HG03457 (cell line): ENCODE measurements at regions not wholly inside any gene's neighbourhood (a gene's known extent, or its start where the extent isn't known, plus 50 kb on each side); places are given as distances from the start of the nearest gene placed in this dataset.

Experiments used
- ATAC-seq: cut with Tn5 transposase; IDR thresholded peaks from one replicate; pipeline ENCODE4 v1.9.1; 2021; ENCODE audit warnings: moderate number of reproducible peaks; ENCODE audit not compliant: unreplicated experiment

DNA sequence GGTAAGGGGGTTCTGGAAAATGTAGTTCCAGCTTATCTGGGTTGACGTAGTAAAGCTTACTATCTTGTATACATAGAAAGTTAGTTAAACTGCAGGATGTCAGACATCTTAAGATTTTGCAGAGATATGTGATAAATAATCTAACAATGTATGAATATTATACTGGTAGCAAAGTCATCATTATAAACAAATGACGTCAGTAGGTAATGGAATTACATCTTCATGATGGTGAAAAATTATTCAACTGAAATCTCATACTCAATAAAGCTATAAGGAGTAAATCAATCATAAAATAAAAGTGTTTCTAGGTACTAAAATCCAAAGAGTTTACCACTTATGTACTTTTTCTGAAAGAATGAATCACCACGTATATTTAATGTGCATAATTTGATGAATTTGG is 217.3 kb upstream of the CDH10 start:
- no peak for ATAC-seq

DNA sequence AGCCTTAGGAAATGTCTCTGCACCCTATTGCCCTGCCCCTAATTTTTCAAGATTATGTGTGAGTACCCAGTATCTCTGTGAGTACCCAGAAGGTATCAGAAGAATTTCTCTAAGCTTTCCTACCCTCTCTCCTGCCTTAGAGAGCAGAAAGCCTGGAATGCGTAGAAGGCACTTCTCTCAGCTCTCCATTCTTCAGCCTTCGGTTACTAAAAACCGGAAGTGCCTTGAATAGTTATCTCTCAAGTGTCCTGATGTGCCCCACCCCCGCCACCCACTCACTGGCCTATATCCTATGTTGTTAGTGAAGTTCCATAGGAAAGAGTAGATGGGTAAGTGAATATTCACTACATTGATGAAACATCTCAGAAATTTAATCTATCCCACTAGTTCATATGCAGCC is 210.7 kb upstream of the CDH10 start:
- ATAC-seq, result no peak

DNA sequence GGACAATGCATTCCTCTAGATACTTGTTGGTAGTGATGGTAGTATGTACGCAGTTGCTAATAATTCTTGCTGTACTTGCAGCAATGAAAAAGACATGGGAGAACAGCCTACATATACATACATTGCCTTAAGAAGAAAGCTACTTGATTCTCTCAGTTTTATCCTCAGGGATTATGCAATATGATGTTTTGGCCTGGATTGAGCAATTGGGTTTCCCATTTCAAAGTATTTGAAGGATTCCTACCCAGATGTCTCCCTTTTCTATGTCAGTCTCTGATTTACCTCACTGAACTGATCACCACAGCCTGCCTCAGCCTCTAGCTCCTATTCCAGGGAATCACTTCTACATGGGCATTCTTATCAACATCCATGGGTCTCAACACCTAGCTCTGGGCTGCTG is 210.1 kb upstream of the CDH10 start:
- ATAC-seq, result no peak

DNA sequence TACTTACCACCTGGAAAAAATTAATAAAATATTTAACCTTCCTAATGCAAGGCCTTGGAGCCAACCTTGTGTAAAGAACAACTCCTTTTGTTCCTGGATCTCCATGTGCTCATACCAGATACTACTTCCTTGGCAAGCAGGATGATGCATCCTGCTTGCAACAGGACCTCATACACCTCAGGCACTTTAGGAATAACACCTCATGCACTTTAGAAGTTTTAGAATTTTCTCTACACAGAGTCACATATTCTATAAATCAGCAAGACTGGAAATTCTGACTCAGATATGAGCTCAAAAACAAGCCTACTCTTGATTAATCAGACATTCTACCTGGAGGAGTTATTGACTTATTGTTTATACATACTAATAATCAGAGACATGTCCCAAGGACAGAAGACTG is 209.6 kb upstream of the CDH10 start:
- ATAC-seq, result no peak

DNA sequence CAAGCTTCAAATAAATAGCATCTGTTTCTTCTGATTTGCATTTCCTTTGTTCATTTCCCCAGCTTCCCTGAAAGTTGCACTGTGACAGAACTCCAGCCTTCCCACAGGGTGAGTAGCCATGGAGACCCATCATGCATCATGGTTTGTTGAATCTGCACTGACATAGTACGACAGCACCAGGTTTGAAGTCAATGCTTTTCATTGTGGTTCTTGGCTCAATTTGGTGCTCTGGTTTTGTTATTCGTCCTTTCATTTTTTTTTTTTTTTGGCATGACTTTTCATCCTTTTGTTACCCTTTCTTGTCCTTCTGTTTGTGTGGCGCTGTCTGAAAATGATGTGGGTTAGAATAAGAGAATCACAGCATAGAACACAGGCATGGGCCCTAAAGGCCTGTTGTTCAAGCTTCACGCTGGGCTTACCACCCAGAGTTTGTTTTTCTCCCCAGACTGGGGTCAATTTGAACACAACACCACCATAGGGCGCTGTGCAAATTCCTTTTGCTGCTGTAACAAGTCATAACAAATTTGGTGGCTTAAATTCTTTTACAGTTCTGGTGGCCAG is 206.2 kb upstream of the CDH10 start:
- no peak for ATAC-seq

DNA sequence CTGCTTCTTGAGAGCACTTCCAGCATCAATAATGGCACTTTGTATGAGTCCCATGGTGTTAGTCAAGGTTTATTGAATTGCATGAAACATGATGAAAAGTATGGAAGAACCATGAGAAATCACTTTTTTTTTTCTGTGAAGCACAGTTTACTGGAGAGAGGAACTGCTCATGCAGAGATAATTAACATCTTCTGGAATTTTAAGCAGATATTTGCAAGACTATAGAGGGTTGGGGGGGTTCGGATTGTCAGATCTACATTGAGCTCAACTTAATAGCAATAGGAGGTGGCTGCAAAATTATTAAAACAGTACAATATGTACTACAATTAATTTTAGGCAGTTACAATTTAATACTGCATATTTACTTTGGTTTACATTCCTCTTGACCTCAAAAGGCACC is 204.4 kb upstream of the CDH10 start:
- no peak for ATAC-seq

DNA sequence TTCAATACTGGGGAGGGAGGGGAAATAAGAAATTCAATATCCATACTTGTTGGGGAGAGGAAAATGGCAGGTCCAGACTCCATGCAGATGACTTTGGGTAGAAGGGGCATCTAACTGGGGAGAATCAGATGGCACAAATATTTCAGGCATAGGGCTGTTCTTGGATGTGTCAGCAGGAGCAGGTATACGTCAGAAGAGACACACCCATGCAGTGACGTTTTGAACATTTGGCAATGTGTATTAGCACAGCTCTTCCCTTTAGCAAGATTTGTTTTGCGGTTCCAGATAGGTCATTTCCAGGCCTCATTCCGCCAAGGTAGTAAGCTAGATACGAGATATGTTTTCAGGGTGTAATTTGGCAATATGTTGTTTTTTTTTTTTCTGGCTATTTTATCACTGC is 187.2 kb upstream of the CDH10 start:
- no peak for ATAC-seq

DNA sequence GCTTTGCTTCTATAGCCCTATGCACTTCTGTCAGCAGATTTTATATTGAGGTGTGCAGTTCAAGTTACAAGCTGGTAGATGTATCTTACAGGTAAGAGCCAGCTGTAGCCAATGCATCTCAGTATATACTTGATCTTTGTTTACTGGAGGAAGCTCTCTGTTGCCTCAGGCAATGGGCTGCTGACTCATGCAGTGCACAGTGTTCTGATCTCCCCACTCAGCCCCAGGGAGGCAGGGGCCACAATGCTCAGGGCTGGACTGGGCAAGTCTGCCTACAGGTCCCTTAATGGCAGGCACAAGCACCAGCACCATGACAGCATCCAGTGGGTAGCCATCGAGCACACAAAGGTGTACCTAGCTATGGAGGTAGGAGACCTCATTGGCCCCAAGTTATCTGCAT is 178.8 kb upstream of the CDH10 start:
- ATAC-seq, result no peak

DNA sequence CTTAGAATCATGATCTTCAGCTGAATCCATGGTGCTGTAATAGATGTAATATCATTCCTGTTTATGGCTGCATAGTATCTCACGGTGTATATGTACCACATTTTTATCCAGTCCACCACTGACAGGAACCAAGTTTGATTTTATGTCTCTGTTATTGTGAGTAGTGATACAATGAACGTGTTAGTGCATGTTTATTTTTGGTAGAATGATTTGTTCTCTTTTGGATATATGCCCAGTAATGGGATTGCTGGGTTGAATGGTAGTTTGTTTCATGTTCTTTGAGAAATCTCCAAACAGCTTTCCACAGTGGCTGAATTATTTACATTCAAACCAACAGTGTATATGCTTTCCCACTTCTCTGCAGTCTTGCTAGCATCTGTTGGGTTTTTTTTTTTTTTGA is 175.1 kb upstream of the CDH10 start:
- ATAC-seq, result no peak

DNA sequence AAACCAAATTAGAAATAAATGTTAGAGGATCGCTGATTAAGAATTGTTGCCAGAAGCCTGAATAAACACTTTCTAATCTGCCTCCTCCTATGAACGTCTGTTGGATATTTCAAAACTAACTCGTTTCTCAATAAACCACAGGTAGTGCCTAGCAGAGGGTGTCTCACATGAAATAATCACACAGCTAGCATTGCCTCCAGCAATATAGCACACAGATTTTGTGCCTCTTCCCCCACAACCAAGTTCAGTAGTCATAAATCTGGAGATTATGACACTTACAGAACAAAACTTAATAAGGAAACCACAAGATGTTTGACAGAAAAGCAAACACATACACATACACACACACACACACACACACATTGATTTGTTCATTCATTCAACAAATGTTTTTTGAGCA is 173.2 kb upstream of the CDH10 start:
- ATAC-seq, result no peak

DNA sequence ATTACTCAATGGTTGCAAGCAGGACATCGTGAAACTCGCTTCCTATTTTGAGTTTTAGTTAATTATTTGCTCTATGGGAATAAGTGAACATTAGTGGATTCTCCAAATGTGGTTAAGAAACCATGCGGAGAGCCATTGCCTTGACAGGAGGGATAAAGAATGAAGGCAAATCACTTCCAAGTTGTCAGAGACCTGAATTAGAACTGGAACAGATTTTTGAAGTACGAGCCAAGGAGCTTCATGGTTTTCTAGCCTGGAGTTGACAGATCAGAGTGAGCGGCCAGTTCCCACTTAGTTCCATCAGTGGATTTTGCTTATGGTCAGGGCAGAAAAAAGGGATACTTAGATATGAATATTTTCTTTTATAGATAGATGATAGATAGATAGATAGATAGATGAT is 171.4 kb upstream of the CDH10 start:
- ATAC-seq, result no peak

DNA sequence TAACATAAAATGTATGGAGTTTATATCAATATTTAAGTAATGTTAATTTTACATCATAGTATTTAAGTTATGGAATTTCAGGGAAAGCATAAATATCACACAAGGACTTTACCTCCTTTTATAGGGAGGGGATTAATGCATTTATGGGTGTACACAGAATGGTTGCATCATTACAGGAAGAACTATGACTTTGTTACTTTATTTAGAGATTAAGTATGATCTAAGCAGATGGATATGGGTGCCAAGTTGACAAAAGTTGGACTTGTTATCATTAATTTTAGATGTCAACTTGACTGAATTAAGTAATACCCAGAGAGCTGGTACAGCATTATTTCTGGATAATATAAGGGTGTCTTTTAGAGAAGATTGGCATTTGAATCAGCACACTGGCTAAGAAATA is 160.5 kb upstream of the CDH10 start:
- ATAC-seq, result no peak

DNA sequence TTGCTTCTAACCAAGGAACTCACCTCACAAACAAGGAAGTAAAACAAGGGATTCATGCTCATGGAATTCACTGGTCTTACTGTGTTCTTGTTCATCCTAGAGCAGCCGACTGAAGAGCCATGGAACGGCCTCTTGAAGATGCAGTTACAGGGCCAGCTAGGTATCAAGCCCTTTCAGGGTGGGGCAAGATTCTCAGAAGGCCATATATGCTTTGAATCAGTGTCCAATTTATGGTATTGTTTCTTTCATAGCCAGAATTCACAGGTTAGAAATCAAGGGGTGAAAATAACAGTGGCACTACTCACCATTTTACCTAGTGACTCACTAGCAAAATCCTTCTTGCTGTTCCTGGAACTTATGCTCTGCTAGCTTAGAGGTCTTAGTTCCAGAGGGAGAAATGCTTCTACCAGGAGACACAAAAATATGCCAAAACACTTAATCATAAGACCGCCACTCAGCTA is 159.5 kb upstream of the CDH10 start:
- ATAC-seq, result no peak

DNA sequence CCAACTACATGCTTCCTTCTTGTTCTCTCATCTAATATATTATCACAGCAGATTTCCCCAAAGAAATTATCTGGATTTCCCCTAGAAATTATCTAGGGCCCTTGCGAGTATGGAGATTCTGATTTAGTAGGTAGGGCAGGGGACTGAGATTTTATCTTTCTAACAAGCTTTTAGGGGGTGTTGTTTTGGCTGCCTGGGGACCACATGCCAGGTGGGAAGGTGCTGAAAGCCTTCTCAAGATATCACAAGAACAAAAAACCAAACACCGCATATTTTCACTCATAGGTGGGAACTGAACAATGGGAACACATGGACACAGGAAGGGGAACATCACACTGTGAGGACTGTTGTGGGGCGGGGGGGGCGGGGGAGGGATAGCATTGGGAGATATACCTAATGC is 146.5 kb upstream of the CDH10 start:
- ATAC-seq, result no peak

DNA sequence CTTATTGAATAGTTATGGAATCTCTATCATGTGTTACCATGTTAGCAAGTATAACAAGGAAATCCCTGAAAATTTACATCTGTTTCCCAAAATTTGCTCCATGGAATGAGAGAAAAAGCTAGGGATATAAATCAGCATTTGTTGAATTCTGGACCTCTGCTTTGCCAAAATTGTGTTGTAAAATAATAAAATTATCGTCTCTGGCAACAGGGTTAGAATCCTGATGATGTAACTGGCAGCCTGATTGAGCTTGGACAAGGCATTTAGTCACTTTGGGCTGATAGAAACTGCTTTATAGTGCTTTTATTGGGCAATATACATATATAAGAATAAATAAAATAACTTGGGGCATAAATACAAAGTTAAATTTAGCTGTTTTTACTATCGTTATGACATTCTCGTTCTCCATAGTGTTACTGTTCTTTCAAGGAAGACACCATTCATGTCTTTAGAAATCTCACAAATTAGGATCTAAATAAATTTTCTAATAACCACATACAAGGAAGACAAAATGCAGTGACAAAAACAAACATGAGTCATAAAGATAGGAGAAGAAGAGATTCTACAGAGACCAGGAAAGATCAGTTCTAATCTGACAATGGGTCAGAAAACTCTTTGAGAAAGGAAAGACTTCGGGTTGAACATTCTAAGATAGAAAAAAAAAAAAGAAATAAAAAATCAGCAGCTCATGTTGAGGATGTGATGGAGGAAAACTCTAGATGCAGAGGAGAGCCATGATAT is 145.0 kb upstream of the CDH10 start:
- ATAC-seq, result no peak

DNA sequence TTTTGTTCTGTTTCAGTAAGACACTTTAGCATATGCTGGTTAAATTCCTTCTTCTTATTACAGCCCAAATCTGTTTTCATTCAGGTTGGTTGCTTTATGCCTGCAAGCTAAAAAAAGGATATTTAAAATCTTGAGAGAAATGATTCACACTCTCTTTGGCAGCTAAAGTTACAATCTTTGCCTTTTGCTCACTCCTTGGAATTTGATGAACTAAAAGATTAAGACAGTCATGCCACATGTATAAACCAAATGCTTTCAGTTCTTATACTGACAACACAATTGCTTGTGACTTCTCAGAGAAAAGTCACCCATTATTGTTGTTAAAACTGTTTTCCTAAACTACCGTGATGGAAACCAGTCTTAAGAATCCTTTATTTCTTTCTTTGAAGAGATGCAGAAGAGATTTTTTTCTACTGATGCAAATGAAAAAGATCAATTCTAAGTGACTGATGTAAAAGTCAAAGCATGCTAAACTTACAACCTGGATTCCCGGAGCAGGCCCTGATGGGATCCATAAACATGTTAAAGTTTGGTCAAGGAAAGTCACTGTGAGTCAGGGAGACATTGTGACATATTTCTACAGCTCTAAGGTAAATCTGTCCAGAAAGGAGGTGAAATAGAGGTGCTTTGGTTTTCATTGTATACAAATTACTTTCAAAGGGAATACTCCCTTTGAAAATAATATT is 144.2 kb upstream of the CDH10 start:
- ATAC-seq, result no peak

DNA sequence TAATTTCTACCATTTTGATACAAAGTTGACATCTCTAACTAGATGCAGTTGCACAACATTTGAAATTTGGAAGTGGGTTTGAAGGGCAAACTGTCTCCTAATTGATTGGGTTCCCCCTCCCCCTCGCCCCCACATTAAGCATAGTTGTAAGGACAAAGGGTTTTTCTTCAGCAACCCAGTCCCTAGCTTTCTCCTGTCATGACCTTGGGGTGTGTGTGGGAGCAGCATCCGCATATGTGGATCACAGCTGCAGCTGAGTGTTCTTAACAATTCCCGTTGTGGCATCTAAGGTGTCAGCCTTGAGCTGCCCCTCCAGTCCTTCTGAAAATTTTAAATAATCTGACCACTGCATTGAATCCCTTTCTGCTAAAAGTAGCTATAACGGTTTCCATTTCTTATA is 141.3 kb upstream of the CDH10 start:
- no peak for ATAC-seq

DNA sequence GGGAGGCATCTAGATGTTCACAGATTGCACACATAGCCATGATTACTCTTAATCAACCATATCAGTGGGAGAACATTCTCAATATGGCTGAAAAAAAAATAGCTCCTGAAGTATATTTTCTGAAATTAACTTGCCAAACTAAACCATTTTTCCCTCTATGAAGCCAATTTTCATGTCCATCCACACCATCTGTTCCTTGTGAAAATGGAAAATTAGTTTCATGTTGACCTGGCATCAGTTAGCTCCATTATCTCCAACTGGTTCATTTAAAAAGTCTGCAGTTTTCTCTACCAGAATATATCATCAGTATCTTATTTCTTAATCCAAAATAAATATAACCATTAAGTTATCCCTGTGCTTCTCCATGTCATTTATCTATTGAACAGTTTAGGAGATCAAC is 138.8 kb upstream of the CDH10 start:
- ATAC-seq, result no peak

DNA sequence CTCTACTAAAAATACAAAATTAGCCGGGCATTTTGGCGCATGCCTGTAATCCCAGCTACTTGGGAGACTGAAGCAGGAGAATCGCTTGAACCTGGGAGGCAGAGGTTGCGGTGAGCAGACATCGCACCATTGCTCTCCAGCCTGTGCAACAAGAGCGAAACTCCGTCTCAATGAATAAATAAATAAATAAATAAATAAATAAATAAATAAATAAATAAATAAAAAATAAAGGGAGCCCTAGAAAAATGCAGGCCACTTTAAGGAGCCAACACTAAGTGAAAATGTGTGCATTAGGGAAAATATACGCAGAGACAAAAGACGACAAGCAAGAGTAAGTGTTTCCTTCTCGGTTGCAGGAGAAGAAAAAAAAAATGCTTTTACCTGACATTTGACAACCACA is 132.6 kb upstream of the CDH10 start:
- no peak for ATAC-seq

DNA sequence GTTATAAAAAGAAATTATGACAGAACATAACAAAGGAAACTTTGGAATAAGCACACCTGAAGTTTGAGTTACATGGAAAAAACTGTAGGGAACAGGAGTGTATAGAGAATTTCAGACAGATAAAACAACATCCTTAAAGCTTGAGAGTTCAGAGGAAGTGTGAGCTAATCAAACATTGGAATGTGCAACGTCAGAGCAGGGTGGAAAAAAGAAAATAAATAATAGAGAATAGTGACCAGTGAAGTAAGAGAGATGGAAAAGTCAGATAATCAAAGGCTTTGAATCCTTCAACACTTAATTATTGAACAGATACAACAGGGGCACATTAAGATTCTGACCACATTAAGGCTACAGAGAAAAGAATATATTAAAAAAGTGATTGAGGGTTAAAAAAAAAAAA is 128.5 kb upstream of the CDH10 start:
- ATAC-seq, result no peak

DNA sequence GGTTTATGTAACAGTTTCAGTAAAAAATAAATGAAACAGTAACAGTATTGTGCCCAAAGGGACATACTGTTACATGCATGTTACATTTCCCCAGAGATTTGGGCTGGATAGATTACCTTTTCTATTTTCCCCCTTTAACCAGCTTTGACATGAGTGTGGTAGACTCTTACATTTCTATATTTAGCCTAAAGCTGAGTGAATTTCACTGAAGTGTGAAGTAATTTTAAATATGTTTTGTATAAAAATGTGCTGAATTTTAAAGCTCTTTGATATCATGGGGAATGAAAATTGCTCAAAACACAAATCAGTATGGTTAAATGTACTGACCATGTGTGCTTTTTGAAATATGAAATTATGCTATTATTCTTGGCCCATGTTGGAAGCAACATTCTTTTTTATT is 122.3 kb upstream of the CDH10 start:
- ATAC-seq, result no peak

DNA sequence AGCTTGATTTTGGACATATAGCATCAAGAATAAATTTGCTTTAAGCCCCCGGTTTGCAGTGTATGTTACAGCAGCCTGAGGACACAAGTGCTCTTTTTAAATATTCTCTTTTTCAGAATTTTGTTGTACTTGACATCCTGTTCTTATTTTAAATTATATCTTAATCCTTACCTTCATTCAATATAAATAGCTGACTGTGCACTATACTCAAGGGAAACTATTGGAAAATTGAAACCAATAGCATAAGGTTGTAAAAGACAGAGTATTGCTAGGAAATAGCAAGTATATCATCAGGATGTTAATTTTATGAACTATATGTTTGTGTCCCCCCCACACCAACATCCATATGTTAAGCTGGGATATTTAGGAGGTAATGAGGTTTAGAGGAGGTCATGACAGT is 120.4 kb upstream of the CDH10 start:
- no peak for ATAC-seq

DNA sequence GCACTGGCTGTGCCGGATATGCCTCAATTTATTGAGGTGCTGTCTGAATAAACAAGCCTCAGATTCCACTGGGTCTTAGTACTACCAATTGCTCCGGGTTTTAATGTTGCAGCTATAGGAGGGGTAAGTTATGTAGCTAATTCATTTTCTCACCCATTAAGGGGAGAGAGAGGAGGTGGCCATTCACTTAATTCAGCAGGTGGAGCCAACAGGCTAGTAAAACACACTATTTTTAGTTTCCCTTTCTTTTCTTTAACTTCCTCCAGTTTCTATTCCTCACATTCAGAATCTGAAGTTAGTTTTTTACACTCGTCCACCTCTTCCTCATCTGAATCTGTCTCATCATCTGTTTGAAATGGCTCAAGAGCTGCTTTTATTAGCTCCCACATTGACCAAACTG is 105.6 kb upstream of the CDH10 start:
- no peak for ATAC-seq
